Stomach (tissue), 8 donors: ENCODE measurements at regions not wholly inside any gene's neighbourhood (a gene's known extent, or its start where the extent isn't known, plus 50 kb on each side); places are given as distances from the start of the nearest gene placed in this dataset.

Experiments used
- DNase-seq, 2 donors: peaks; one replicate each; pipeline versions ENCODE4 v3.0.0 to v3.0.0-alpha.2; 2013 to 2019
- H3K27ac ChIP-seq, 5 donors: fragments of 200-600 bp in 4 of 5; sonication (generic) in 4 of 5; one replicate each; pipeline ENCODE4 v1.5.1; 2013 to 2019; ENCODE audit warnings: mild to moderate bottlenecking in 1 of 5, moderate library complexity in 1 of 5
- H3K27me3 ChIP-seq, 3 donors: fragments of 200-600 bp; sonication (generic); one replicate each; pipeline ENCODE4 v1.5.1; 2017 to 2019; ENCODE audit warnings: mixed run types in 1 of 3
- H3K36me3 ChIP-seq, 4 donors: fragments of 200-600 bp; sonication (generic); 1 replicate in 3 of 4; 2 replicates in 1 of 4; pipeline ENCODE4 v1.5.1; 2016 to 2019
- H3K4me1 ChIP-seq, 4 donors: fragments of 200-600 bp; sonication (generic); one replicate each; pipeline ENCODE4 v1.5.1; 2016 to 2019
- H3K4me3 ChIP-seq, 4 donors: fragments of 200-600 bp; sonication (generic) in 3 of 4; one replicate each; pipeline ENCODE4 v1.5.1; 2016 to 2019; ENCODE audit warnings: mild to moderate bottlenecking in 1 of 4
- H3K9me3 ChIP-seq, 4 donors: fragments of 200-600 bp; sonication (generic); one replicate each; pipeline ENCODE4 v1.5.1; 2016 to 2019
- CTCF ChIP-seq, 7 experiments: fragments of 450-650 bp in 4 of 7; fragments of 200-600 bp in 3 of 7; sonication (generic) in 3 of 7; IDR thresholded peaks; one replicate each; pipeline ENCODE4 v1.5.1; 2016 to 2019; ENCODE audit warnings: antibody characterized with exemption in 7 of 7, control low read depth in 2 of 7, mild to moderate bottlenecking in 1 of 7
- EP300 ChIP-seq: sonication (generic); formaldehyde crosslinking; IDR thresholded peaks from one replicate; pipeline ENCODE4 v1.6.1; 2017; ENCODE audit warnings: antibody characterized with exemption
- POLR2A ChIP-seq, 4 donors: fragments of 450-650 bp; IDR thresholded peaks; one replicate each; pipeline ENCODE4 v1.6.1; 2016; ENCODE audit warnings: antibody characterized with exemption in 4 of 4, control low read depth in 2 of 4, mild to moderate bottlenecking in 1 of 4, moderate library complexity in 1 of 4
- POLR2AphosphoS5 ChIP-seq, 3 donors: sonication (generic); formaldehyde crosslinking; IDR thresholded peaks; one replicate each; pipeline ENCODE4 v1.6.1; 2016; ENCODE audit warnings: antibody characterized with exemption in 3 of 3
- WGBS, 5 donors: extraction: QIAGEN DNeasy Blood & Tissue Kit in 3 of 5; methylation state at CpG; one replicate each; pipeline versions ENCODE4 v1.1.5 to v1.1.7; 2013 to 2018; 5-methylcytosine and 5-hydroxymethylcytosine counted together
- intact Hi-C: fragments of 100-400 bp; cut with DNase I; formaldehyde crosslinking; loops from one replicate; pipeline ENCODE4 v1.15.1; 2023; ENCODE audit warnings: low total_unique reads
- donor health status: healthy with polysubstance abuse.
- donor health status: Bipolar disorder and iron deficiency.
- donor health status: healthy.

GRCh38 chr2:240376739-240377138 is 58.7 kb upstream of the GPC1 start:
- DNase-seq: no peak
- Histone ChIP-seq H3K36me3 (no peaks in the 10 kb centered on the region), H3K4me1 (peaks cover 3 to 15% (median 9%) of the 10 kb centered on the region in 4 donors), H3K27me3 (no peaks in the 10 kb centered on the region), H3K4me3 (no peak overlapping the region), H3K27ac (no peak overlapping the region), H3K9me3 (peaks cover 0 to 3% (median 1%) of the 10 kb centered on the region in 4 donors)
- TF ChIP-seq CTCF (IDR thresholded peaks at IDR 0.05): no peak
- no peak for TF ChIP-seq POLR2AphosphoS5 (IDR thresholded peaks at IDR 0.05)
- no peak for TF ChIP-seq POLR2A (IDR thresholded peaks at IDR 0.05)
- TF ChIP-seq EP300: no peak
- intact Hi-C loops: no loop called here
- WGBS, 5 donors: 77 to 88% (median 85%) methylated on average over 7 to 12 of the region's 12 CpGs

GRCh38 chr2:240377366-240377765 is 58.1 kb upstream of the GPC1 start:
- intact Hi-C loops: no loop called here
- Histone ChIP-seq H3K36me3 (no peaks in the 10 kb centered on the region), H3K27ac (no peak overlapping the region), H3K27me3 (no peaks in the 10 kb centered on the region), H3K4me1 (peaks cover 3 to 15% (median 9%) of the 10 kb centered on the region in 4 donors), H3K4me3 (no peak overlapping the region), H3K9me3 (peaks cover 0 to 3% (median 1%) of the 10 kb centered on the region in 4 donors)
- 82 to 86% (median 85%) methylated on average over 10 of the region's 10 CpGs for WGBS, 5 donors
- no peak for TF ChIP-seq EP300
- TF ChIP-seq CTCF (IDR thresholded peaks at IDR 0.05): no peak
- TF ChIP-seq POLR2A (IDR thresholded peaks at IDR 0.05): no peak
- TF ChIP-seq POLR2AphosphoS5 (IDR thresholded peaks at IDR 0.05): no peak
- DNase-seq: no peak

- peaks cover 0 to 12% (median 0%) of the 10 kb centered on the region in 3 donors for H3K27me3 ChIP-seq
- DNase-seq: no peak
- intact Hi-C loops: no loop called here
- H3K4me3 ChIP-seq: no peak overlapping the region
- TF ChIP-seq EP300 (no peak), POLR2A (IDR thresholded peaks at IDR 0.05) (no peak), POLR2AphosphoS5 (IDR thresholded peaks at IDR 0.05) (no peak), CTCF (IDR thresholded peaks at IDR 0.05) (no peak)
- H3K9me3 ChIP-seq: peaks cover 0 to 3% (median 1%) of the 10 kb centered on the region in 4 donors
- 62 to 73% (median 71%) methylated on average over 9 of the region's 9 CpGs for WGBS, 5 donors
- H3K27ac ChIP-seq: no peak overlapping the region
- no peaks in the 10 kb centered on the region for H3K36me3 ChIP-seq
- H3K4me1 ChIP-seq: peaks cover 3 to 9% (median 6%) of the 10 kb centered on the region in 4 donors
These were observed 56.3 kb upstream of the GPC1 start for GRCh38 chr2:240379089-240379636.

- WGBS, 5 donors: 81 to 84% (median 81%) methylated on average over 14 to 17 of the region's 17 CpGs
- H3K9me3 ChIP-seq: peaks cover 0 to 3% (median 1%) of the 10 kb centered on the region in 4 donors
- peaks cover 0 to 13% (median 0%) of the 10 kb centered on the region in 3 donors for H3K27me3 ChIP-seq
- H3K27ac ChIP-seq: no peak overlapping the region
- DNase-seq: no peak
- intact Hi-C loops: no loop called here
- no peak overlapping the region for H3K4me3 ChIP-seq
- H3K36me3 ChIP-seq: no peaks in the 10 kb centered on the region
- peaks cover 0 to 8% (median 2%) of the 10 kb centered on the region in 4 donors for H3K4me1 ChIP-seq
- TF ChIP-seq POLR2AphosphoS5 (IDR thresholded peaks at IDR 0.05) (no peak), POLR2A (IDR thresholded peaks at IDR 0.05) (no peak), EP300 (no peak), CTCF (IDR thresholded peaks at IDR 0.05) (no peak)
These were observed 52.2 kb upstream of the GPC1 start for GRCh38 chr2:240383099-240383758.
